ENCODE measurements at regions not wholly inside any gene's neighbourhood (a gene's known extent, or its start where the extent isn't known, plus 50 kb on each side); places are given as distances from the start of the nearest gene placed in this dataset.

GRCh38 chr5:14063138-14063537, 80.0 kb upstream of the TRIO start:
- no peak for TF ChIP-seq CTCF (IDR thresholded peaks at IDR 0.05)
- no peak for TF ChIP-seq POLR2A (IDR thresholded peaks at IDR 0.05)
- no peak for TF ChIP-seq EP300 (IDR thresholded peaks at IDR 0.05; ENCODE audit: low read depth)

All from transverse colon (tissue), 3 donors.